Esophagus muscularis mucosa (tissue), 4 donors: ENCODE measurements at regions not wholly inside any gene's neighbourhood (a gene's known extent, or its start where the extent isn't known, plus 50 kb on each side); places are given as distances from the start of the nearest gene placed in this dataset.

Experiments
- DNase-seq: peaks from one replicate; pipeline ENCODE4 v3.0.0-alpha.2; 2017; ENCODE audit errors: extremely low spot score
- H3K27ac ChIP-seq, 4 donors: fragments of 200-600 bp; sonication (generic); replicated peaks in 1 of 4; 1 replicate in 3 of 4; 2 replicates in 1 of 4; pipeline ENCODE4 v1.5.1; 2016 to 2019; ENCODE audit warnings: mild to moderate bottlenecking in 1 of 4
- H3K27me3 ChIP-seq, 4 donors: fragments of 200-600 bp; sonication (generic); one replicate each; pipeline versions ENCODE4 v1.5.1 to v1.6.0; 2016 to 2019
- H3K36me3 ChIP-seq, 4 donors: fragments of 200-600 bp; sonication (generic); one replicate each; pipeline ENCODE4 v1.5.1; 2016 to 2019
- H3K4me1 ChIP-seq, 4 donors: fragments of 200-600 bp; sonication (generic); one replicate each; pipeline ENCODE4 v1.5.1; 2016 to 2019
- H3K4me3 ChIP-seq, 4 donors: fragments of 200-600 bp; sonication (generic); 1 replicate in 2 of 4; 2 replicates in 2 of 4; pipeline ENCODE4 v1.5.1; 2016 to 2019; ENCODE audit warnings: mild to moderate bottlenecking in 4 of 4, moderate library complexity in 1 of 4
- H3K9me3 ChIP-seq, 4 donors: fragments of 200-600 bp; sonication (generic); 1 replicate in 3 of 4; 2 replicates in 1 of 4; pipeline ENCODE4 v1.5.1; 2016 to 2019
- EP300 ChIP-seq: sonication (generic); formaldehyde crosslinking; IDR thresholded peaks from one replicate; pipeline ENCODE4 v1.6.1; 2017; ENCODE audit warnings: antibody characterized with exemption
- POLR2A ChIP-seq: fragments of 450-650 bp; IDR thresholded peaks from one replicate; pipeline ENCODE4 v1.6.1; 2017; ENCODE audit warnings: antibody characterized with exemption, moderate library complexity, mild to moderate bottlenecking, low read depth
- POLR2AphosphoS5 ChIP-seq, 2 donors: sonication (generic); formaldehyde crosslinking; IDR thresholded peaks; one replicate each; pipeline ENCODE4 v1.6.1; 2017; ENCODE audit warnings: antibody characterized with exemption in 2 of 2
- WGBS: methylation state at CpG from one replicate; pipeline ENCODE4 v1.1.5; 2018; 5-methylcytosine and 5-hydroxymethylcytosine counted together
- intact Hi-C: fragments of 100-400 bp; cut with DNase I; formaldehyde crosslinking; loops from one replicate; pipeline ENCODE4 v1.15.1; 2023
- TF ChIP-seq, protein P1 (sequence below), 3 experiments: fragments of 200-600 bp in 2 of 3; fragments of 450-650 bp in 1 of 3; sonication (generic) in 2 of 3; IDR thresholded peaks; one replicate each; pipeline ENCODE4 v1.5.1; 2017 to 2019; ENCODE audit warnings: antibody characterized with exemption in 3 of 3, mild to moderate bottlenecking in 2 of 3, moderate library complexity in 1 of 3

GRCh38 chr17:33647956-33648355 is 354.9 kb upstream of the ASIC2 start:
- Histone ChIP-seq H3K4me3 (no peak overlapping the region), H3K9me3 (no peaks in the 10 kb centered on the region), H3K27me3 (peaks cover 0 to 10% (median 0%) of the 10 kb centered on the region in 4 donors), H3K27ac (no peak overlapping the region), H3K36me3 (no peaks in the 10 kb centered on the region), H3K4me1 (peaks cover 0 to 7% (median 2%) of the 10 kb centered on the region in 4 donors)
- intact Hi-C loops, result loop anchor here (5.0 kb wide), 1 partner anchor 126 kb away; no protein-coding TSS in a partner anchor
- WGBS, result 33% methylated on average over 2 of the region's 2 CpGs
- TF ChIP-seq, protein P1, sequence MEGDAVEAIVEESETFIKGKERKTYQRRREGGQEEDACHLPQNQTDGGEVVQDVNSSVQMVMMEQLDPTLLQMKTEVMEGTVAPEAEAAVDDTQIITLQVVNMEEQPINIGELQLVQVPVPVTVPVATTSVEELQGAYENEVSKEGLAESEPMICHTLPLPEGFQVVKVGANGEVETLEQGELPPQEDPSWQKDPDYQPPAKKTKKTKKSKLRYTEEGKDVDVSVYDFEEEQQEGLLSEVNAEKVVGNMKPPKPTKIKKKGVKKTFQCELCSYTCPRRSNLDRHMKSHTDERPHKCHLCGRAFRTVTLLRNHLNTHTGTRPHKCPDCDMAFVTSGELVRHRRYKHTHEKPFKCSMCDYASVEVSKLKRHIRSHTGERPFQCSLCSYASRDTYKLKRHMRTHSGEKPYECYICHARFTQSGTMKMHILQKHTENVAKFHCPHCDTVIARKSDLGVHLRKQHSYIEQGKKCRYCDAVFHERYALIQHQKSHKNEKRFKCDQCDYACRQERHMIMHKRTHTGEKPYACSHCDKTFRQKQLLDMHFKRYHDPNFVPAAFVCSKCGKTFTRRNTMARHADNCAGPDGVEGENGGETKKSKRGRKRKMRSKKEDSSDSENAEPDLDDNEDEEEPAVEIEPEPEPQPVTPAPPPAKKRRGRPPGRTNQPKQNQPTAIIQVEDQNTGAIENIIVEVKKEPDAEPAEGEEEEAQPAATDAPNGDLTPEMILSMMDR (IDR thresholded peaks at IDR 0.05), result peak; percentile 55 to 65 (median 61)
- TF ChIP-seq POLR2A, result no peak
- no peak for DNase-seq

- H3K36me3 ChIP-seq, result no peaks in the 10 kb centered on the region
- no peaks in the 10 kb centered on the region for H3K9me3 ChIP-seq
- H3K27ac ChIP-seq, result no peak overlapping the region
- peaks cover 0 to 7% (median 2%) of the 10 kb centered on the region in 4 donors for H3K4me1 ChIP-seq
- H3K27me3 ChIP-seq, result peaks cover 0 to 10% (median 0%) of the 10 kb centered on the region in 4 donors
- TF ChIP-seq POLR2AphosphoS5 (IDR thresholded peaks at IDR 0.05), result no peak
- TF ChIP-seq, protein P1 (IDR thresholded peaks at IDR 0.05), result no peak
- no peak for DNase-seq
- 65% methylated on average over 5 of the region's 5 CpGs for WGBS
- H3K4me3 ChIP-seq, result no peak overlapping the region
- intact Hi-C loops, result no loop called here
Measured at GRCh38 chr17:33650304-33650703, 357.2 kb upstream of the ASIC2 start.

GRCh38 chr17:33651686-33652085 is 358.6 kb upstream of the ASIC2 start:
- Histone ChIP-seq H3K4me3 (no peak overlapping the region), H3K4me1 (peaks cover 0 to 7% (median 2%) of the 10 kb centered on the region in 4 donors), H3K9me3 (no peaks in the 10 kb centered on the region), H3K36me3 (no peaks in the 10 kb centered on the region), H3K27me3 (peaks cover 0 to 14% (median 0%) of the 10 kb centered on the region in 4 donors), H3K27ac (no peak overlapping the region)
- DNase-seq, result no peak
- WGBS, result 66% methylated on average over 3 of the region's 3 CpGs
- TF ChIP-seq POLR2A, result no peak
- TF ChIP-seq POLR2AphosphoS5 (IDR thresholded peaks at IDR 0.05), result no peak
- TF ChIP-seq, protein P1 (IDR thresholded peaks at IDR 0.05), result no peak
- TF ChIP-seq EP300, result no peak
- intact Hi-C loops, result no loop called here

GRCh38 chr17:33652731-33653398 is 359.8 kb upstream of the ASIC2 start:
- no peak for DNase-seq
- H3K4me1 ChIP-seq, result peaks cover 0 to 3% (median 1%) of the 10 kb centered on the region in 4 donors
- H3K4me3 ChIP-seq, result no peak overlapping the region
- intact Hi-C loops, result no loop called here
- H3K27me3 ChIP-seq, result peaks cover 0 to 5% (median 0%) of the 10 kb centered on the region in 4 donors
- WGBS, result 74% methylated on average over 6 of the region's 6 CpGs
- no peaks in the 10 kb centered on the region for H3K36me3 ChIP-seq
- TF ChIP-seq, protein P1 (IDR thresholded peaks at IDR 0.05), result no peak
- TF ChIP-seq POLR2A, result no peak
- no peak for TF ChIP-seq POLR2AphosphoS5 (IDR thresholded peaks at IDR 0.05)
- TF ChIP-seq EP300, result no peak
- no peaks in the 10 kb centered on the region for H3K9me3 ChIP-seq
- H3K27ac ChIP-seq, result no peak overlapping the region

GRCh38 chr17:33653399-33653788 is 360.3 kb upstream of the ASIC2 start:
- no peak for TF ChIP-seq POLR2A
- TF ChIP-seq, protein P1 (IDR thresholded peaks at IDR 0.05), result no peak
- no peak for TF ChIP-seq POLR2AphosphoS5 (IDR thresholded peaks at IDR 0.05)
- no peak for TF ChIP-seq EP300
- no peak overlapping the region for H3K27ac ChIP-seq

More at GRCh38 chr17:33653399-33653788, 360.3 kb upstream of the ASIC2 start:
- Histone ChIP-seq H3K9me3 (no peaks in the 10 kb centered on the region), H3K36me3 (no peaks in the 10 kb centered on the region), H3K4me1 (no peaks in the 10 kb centered on the region), H3K27me3 (peaks cover 0 to 5% (median 0%) of the 10 kb centered on the region in 4 donors), H3K4me3 (no peak overlapping the region)
- DNase-seq, result no peak
- intact Hi-C loops, result no loop called here
